ENCODE measurements at regions not wholly inside any gene's neighbourhood (a gene's known extent, or its start where the extent isn't known, plus 50 kb on each side); places are given as distances from the start of the nearest gene placed in this dataset.
A peak's percentile ranks its signal among the peaks of the same experiment; 100 is the strongest.
"Not testable (repeated sequence)": the region's sequence is repeated elsewhere in the genome, so short reads cannot be mapped to it uniquely, and the experiment has no call there.

DNA sequence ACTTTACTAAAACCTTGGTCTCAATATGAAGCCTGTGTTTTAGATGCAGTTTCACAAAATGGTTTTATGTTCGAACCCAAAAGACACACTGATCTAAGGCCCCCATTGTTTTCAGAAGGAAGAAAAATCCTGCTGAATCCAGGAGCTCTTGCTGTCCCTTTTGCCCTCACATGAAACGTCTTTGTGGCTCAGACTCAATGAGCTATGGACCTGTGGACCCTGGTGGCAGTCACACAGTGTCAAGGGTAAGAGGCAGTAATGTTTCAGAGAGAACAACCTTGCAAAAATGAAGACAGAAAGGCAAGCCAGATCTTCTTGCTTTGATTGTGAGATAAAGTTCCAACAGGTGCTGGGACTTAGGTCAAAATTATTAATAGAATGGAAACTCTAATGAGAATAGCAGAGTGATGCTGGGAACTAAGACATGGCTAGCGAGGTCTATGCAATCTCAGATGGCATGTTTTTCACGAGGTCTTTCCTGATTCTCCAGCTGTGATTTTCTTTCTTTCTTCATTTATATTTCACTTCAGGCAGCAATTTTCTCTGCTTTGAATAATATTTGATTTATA lies 164.9 kb upstream of the SLC38A2 start:
- Histone ChIP-seq H3K36me3 (no peaks in the 10 kb centered on the region), H3K4me1 (peaks cover 0 to 14% (median 2%) of the 10 kb centered on the region in 10 experiments; a peak in 7 of 20 replicates), H4K20me1 (no peaks in the 10 kb centered on the region), H3K4me3 (no peak overlapping the region), H3K27ac (no peak overlapping the region), H3K9ac (no peak overlapping the region), H3K27me3 (no peaks in the 10 kb centered on the region), H3K4me2 (no peak overlapping the region), H3K9me3 (replicated peaks in 1 of 11) (peaks cover 0 to 3% (median 0%) of the 10 kb centered on the region in 11 experiments; a peak in 3 of 22 replicates)
- no peak for TF ChIP-seq Cebpa-rat (IDR thresholded peaks at IDR 0.05)

DNA sequence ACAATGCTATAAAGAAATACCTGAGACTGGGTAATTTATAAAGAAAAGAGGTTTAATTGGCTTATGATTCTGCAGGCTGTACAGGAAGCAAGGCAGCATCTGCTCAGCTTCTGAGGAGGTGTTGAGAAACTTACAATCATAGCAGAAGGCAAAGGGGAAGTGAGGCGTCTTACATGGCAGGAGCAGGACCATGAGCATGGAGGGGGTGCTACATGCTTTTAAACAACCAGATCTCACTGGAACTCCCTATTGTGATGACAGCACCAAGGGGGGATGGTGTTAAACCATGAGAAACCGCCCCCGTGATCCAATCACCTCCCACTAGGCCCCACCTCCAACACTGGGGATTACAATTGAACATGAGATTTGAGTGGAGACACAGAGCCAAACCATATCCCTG lies 163.7 kb upstream of the SLC38A2 start:
- peaks cover 0 to 14% (median 2%) of the 10 kb centered on the region in 10 experiments; a peak in 7 of 20 replicates for H3K4me1 ChIP-seq
- H3K9ac ChIP-seq, H3K36me3 ChIP-seq, H3K4me3 ChIP-seq, H4K20me1 ChIP-seq, H3K27me3 ChIP-seq: not testable (repeated sequence)
- H3K27ac ChIP-seq, result peak overlapping the region in 3 of 11 experiments; percentile 16 to 38 (median 34); a peak in 3 of 22 replicates
- H3K4me2 ChIP-seq, result peak overlapping the region in 4 of 11 experiments; percentile 21 to 47 (median 37); a peak in 6 of 22 replicates
- peaks cover 8 to 14% (median 11%) of the 10 kb centered on the region in 11 experiments for H3K9me3 ChIP-seq (replicated peaks in 1 of 11)

DNA sequence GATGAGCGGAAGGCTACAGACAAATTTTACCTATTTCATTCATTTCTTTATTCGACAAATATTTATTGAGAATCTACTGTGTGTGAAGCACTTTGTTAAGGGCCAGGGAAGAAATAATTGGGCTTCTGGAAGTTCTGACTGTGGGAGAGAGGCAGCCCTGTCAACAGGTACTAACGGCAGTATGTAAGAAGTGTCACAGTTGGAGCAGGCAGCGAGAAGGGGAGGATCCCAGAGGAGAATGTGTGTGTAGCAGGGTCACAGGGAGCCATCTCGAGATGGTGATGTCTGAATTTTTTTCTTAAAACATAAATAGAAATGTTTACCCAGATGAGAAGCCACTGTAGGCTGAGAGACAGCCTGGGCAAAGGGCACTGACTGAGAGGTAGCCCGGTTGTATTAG lies 163.3 kb upstream of the SLC38A2 start:
- Histone ChIP-seq H3K9me3 (replicated peaks in 1 of 11) (peaks cover 12 to 18% (median 15%) of the 10 kb centered on the region in 11 experiments), H3K4me3 (no peak overlapping the region), H3K36me3 (peaks cover 0 to 7% (median 0%) of the 10 kb centered on the region in 11 experiments; a peak in 1 of 22 replicates), H3K27ac (peak overlapping the region in 5 of 11 experiments; percentile 16 to 55 (median 34); a peak in 6 of 22 replicates), H4K20me1 (no peaks in the 10 kb centered on the region), H3K4me1 (peaks cover 0 to 14% (median 2%) of the 10 kb centered on the region in 10 experiments; a peak in 7 of 20 replicates), H3K27me3 (no peaks in the 10 kb centered on the region), H3K9ac (no peak overlapping the region), H3K4me2 (peak overlapping the region in 4 of 11 experiments; percentile 21 to 47 (median 37); a peak in 6 of 22 replicates)
- TF ChIP-seq Cebpa-rat (IDR thresholded peaks at IDR 0.05), result no peak

DNA sequence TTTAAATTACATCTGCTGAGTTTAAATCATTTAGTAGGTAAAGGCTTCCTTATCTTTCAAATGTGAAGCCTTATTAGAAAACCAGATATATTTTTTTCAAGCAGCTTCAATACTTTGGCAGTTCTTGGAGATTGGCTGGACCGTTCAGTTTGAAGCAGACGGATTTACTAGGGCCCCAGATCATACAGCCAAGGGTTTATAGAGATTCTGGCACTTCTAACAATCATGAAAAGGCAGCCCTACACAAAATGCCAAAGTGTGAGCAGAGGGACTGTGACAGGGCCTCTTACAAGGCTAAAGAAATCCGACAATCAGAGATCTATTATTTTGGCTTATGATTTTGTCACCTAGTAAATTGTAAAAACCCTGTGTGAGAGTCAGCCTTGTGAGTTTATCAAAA lies 162.8 kb upstream of the SLC38A2 start:
- H4K20me1 ChIP-seq, result no peaks in the 10 kb centered on the region
- peak overlapping the region in 1 of 11 experiments; percentile 55; a peak in 3 of 22 replicates for H3K27ac ChIP-seq
- peaks cover 0 to 14% (median 2%) of the 10 kb centered on the region in 10 experiments; a peak in 7 of 20 replicates for H3K4me1 ChIP-seq
- no peak overlapping the region for H3K4me3 ChIP-seq
- no peak overlapping the region for H3K9ac ChIP-seq
- peaks cover 18 to 23% (median 21%) of the 10 kb centered on the region in 11 experiments for H3K9me3 ChIP-seq (replicated peaks in 1 of 11)
- no peak for TF ChIP-seq Cebpa-rat (IDR thresholded peaks at IDR 0.05)
- no peak overlapping the region for H3K4me2 ChIP-seq
- H3K27me3 ChIP-seq, result no peaks in the 10 kb centered on the region
- peaks cover 0 to 11% (median 0%) of the 10 kb centered on the region in 11 experiments; a peak in 1 of 22 replicates for H3K36me3 ChIP-seq

DNA sequence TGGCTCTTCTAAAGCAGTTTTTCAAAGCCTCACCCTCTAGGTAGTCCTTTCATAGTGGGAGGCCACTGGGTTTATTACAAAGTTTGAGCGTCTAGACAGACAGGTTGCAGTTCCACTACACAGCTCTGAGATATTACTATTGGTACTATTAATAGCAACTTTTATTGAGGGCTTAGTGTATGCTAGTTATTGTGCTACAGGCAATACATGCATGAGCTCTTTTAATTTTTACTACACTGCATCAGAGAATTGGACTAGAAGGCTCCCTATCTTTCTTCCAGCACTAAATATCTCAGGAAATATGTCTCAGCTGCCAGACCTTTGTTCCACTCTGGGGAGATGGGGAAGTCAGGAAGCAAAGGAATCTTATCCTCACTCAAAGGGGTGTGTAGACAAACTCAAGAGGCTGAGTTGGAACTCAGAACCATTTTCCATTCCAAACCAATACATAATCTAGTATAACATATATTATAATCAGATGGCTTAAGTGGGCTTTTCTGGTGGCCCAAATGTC lies 161.8 kb upstream of the SLC38A2 start:
- Histone ChIP-seq H3K4me1 (peaks cover 0 to 14% (median 2%) of the 10 kb centered on the region in 10 experiments; a peak in 7 of 20 replicates), H3K4me2 (no peak overlapping the region), H3K9ac (no peak overlapping the region), H3K27me3 (no peaks in the 10 kb centered on the region), H3K36me3 (peaks cover 0 to 11% (median 0%) of the 10 kb centered on the region in 11 experiments; a peak in 1 of 22 replicates), H3K27ac (no peak overlapping the region), H3K4me3 (no peak overlapping the region), H4K20me1 (no peaks in the 10 kb centered on the region), H3K9me3 (replicated peaks in 1 of 11) (peaks cover 22 to 27% (median 25%) of the 10 kb centered on the region in 11 experiments)
- TF ChIP-seq Cebpa-rat (IDR thresholded peaks at IDR 0.05), result no peak

DNA sequence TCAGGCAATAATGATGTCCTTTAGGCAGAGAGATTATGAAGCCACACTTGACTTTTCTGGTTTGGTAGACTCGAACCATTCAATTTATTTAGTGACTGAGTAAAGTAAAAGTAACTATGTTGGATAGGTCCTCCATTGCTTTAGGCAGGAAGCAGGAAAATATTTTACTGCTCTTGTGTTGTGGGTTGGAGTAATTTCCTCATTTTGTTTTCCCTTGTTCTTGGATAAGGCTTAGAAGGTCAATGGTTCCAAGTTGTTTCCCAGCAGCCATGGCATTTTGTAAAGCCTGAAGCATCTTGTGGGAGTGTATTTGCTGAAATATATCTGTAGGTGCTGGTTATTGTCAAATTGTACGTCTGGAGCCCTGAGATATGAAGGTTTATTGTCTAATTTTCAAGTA lies 161.2 kb upstream of the SLC38A2 start:
- Histone ChIP-seq H3K4me3 (no peak overlapping the region), H3K9me3 (replicated peaks in 1 of 11) (peaks cover 23 to 31% (median 26%) of the 10 kb centered on the region in 11 experiments), H4K20me1 (no peaks in the 10 kb centered on the region), H3K27me3 (no peaks in the 10 kb centered on the region), H3K36me3 (peaks cover 0 to 11% (median 0%) of the 10 kb centered on the region in 11 experiments; a peak in 1 of 22 replicates), H3K9ac (no peak overlapping the region), H3K4me2 (no peak overlapping the region), H3K27ac (no peak overlapping the region), H3K4me1 (peaks cover 0 to 14% (median 2%) of the 10 kb centered on the region in 10 experiments; a peak in 7 of 20 replicates)
- TF ChIP-seq Cebpa-rat (IDR thresholded peaks at IDR 0.05), result no peak

DNA sequence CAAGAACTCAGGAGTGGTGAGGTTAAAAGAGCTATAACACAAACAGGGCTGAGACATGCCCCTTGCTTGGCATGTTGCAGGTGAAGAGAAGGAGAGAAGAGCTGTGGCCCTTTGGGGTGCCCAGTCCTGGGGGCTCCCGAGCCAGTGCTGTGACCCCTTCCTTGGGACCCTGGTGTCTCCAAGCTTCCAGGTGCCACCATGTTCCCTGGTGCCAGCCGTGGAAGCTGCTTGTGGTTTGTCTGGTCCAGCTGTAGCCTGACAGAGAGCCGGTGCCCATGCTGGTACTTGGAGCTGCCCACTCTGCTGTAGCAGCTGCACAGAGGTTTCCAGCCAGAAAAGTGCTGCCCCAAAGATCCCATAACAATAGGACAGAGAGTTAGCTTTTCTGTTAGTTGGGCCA lies 159.2 kb upstream of the SLC38A2 start:
- Histone ChIP-seq H3K27me3 (no peaks in the 10 kb centered on the region), H3K4me3 (no peak overlapping the region), H3K9me3 (replicated peaks in 1 of 11) (peaks cover 23 to 32% (median 27%) of the 10 kb centered on the region in 11 experiments), H3K36me3 (peaks cover 0 to 11% (median 0%) of the 10 kb centered on the region in 11 experiments; a peak in 1 of 22 replicates), H3K4me1 (peaks cover 0 to 14% (median 2%) of the 10 kb centered on the region in 10 experiments; a peak in 7 of 20 replicates), H3K4me2 (no peak overlapping the region), H3K9ac (no peak overlapping the region), H3K27ac (no peak overlapping the region), H4K20me1 (no peaks in the 10 kb centered on the region)
- no peak for TF ChIP-seq Cebpa-rat (IDR thresholded peaks at IDR 0.05)

DNA sequence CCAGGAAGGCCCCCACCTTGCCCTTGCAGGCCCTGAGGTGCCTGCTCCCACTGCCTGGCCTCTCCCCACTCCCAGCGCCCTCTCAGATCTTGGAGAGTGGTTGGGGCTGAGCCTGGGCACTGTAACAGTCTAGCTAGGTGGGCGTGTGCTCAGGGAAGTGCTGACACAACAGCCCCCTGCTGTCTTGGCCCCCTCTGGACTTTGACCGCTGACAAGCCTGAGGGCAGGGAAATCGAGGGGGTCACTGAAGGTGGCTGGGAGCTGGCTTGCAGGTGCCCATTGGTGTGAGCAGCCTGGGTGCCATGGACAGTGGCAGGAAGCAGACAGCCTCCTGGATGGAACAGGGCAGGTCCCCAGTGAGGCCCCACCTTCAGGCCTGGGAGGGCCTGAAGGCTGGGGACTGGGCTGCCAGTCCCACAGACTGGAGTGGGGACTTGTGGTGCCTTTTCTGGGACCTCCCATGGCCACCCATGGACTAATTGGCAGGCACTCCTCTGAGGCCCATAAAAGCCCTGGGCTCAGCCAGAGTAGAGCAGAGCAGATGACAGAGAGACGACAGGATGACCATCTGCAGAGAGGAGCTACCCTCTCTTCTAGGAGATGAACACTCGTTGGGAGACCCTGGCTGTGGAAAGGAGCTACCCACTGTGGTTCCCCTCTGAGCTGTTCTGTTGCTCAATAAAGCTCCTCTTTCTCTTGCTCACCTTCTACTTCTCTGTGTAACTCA lies 158.6 kb upstream of the SLC38A2 start:
- peaks cover 0 to 10% (median 2%) of the 10 kb centered on the region in 10 experiments; a peak in 5 of 20 replicates for H3K4me1 ChIP-seq
- peaks cover 23 to 32% (median 27%) of the 10 kb centered on the region in 11 experiments for H3K9me3 ChIP-seq (replicated peaks in 1 of 11)
- peaks cover 0 to 11% (median 0%) of the 10 kb centered on the region in 11 experiments; a peak in 1 of 22 replicates for H3K36me3 ChIP-seq
- H3K9ac ChIP-seq, result no peak overlapping the region
- TF ChIP-seq Cebpa-rat (IDR thresholded peaks at IDR 0.05), result no peak
- H4K20me1 ChIP-seq, result no peaks in the 10 kb centered on the region
- H3K27me3 ChIP-seq, result no peaks in the 10 kb centered on the region
- no peak overlapping the region for H3K4me3 ChIP-seq
- H3K4me2 ChIP-seq, result no peak overlapping the region
- no peak overlapping the region for H3K27ac ChIP-seq
